ENCODE measurements at regions not wholly inside any gene's neighbourhood (a gene's known extent, or its start where the extent isn't known, plus 50 kb on each side); places are given as distances from the start of the nearest gene placed in this dataset.
"Not testable (repeated sequence)": the region's sequence is repeated elsewhere in the genome, so short reads cannot be mapped to it uniquely, and the experiment has no call there.

DNA sequence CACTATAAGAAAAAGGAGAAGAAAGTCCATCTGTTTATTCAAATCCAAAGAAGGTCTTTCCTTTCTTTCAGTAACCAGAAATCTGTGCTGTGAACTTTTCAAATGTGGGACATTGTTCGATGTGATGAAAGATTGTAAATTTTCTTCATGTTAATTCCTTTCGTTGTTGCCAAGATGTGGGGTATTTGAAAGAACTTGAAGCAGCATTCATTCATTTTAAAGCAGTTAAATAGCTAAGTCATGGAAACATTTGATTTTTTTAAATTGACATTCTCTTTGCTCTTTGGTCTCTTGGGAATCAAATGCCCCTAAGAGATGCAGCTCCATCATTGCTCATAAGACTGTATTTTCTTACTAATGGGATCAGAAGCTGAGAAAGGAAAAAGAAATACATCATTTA is 93.7 kb upstream of the EHBP1 start:
- FAIRE-seq (peak; percentile 53), DNase-seq (ENCODE audit: insufficient read length, low spot score) (no peak)
- TF ChIP-seq POLR2A (IDR thresholded peaks at IDR 0.05; ENCODE audit: low read depth, low read length) = no peak

DNA sequence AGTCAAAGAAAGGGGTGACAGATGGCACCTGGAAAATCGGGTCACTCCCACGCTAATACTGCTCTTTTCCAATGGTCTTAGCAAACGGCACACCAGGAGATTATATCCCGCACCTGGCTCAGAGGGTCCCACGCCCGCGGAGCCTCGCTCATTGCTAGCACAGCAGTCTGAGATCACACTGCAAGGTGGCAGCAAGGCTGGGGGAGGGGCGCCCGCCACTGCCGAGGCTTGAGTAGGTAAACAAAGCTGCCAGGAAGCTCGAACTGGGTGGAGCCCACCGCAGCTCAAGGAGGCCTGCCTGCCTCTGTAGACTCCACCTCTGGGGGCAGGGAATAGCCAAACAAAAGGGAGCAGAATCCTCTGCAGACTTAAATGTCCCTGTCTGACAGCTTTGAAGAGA is 99.5 kb upstream of the TMEM17 start:
- FAIRE-seq; DNase-seq (ENCODE audit: insufficient read length, low spot score): not testable (repeated sequence)

DNA sequence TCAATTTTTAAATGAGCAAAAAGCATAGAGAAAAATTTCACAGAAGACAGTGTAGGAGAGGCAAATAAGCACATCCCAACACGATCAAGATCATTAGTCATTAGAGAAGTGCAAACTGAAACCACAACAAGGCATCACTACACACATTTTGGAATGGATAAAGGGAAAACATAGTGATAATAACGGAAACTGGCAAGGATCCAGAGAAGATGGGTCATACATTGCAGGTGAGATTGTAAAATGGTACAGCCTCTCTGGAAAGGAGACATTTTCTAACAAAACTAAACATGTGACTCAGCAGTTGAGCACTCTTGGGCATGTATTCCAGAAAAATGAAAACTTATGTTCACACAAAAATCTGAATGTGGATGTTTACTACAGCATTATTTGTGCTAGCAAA is 98.3 kb upstream of the TMEM17 start:
- FAIRE-seq = peak; percentile 79
- no peak for TF ChIP-seq POLR2A (IDR thresholded peaks at IDR 0.05; ENCODE audit: low read depth, low read length)
- no peak for DNase-seq (ENCODE audit: insufficient read length, low spot score)

DNA sequence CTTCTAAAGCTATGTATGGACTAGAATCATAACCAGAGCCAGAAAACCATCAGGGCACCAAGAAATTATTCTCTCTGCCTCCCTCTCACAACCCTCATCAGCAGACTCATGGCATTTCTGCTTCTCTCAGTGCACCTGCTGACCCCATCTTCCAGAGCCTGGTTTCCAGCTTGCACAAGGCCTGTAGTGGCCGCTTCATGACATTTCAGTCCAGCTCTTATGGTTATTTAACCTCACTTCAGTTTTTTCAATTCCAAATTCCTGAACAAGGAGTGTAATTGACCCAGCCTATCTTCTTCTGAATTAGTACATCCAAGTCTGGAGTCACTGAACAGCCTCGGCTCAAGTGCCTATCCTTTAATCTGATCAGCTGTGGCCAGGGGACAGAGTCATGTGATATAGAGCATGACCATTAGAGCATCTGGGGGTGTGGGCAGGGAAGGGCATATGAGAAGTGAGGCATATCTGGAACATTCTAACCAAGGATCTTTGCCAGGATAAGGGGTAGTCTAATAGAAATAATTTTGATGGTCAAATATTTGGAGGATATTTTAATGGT is 97.2 kb upstream of the TMEM17 start:
- TF ChIP-seq POLR2A (IDR thresholded peaks at IDR 0.05; ENCODE audit: low read depth, low read length) = no peak
- DNase-seq (ENCODE audit: insufficient read length, low spot score) (no peak), FAIRE-seq (peak; percentile 43)

DNA sequence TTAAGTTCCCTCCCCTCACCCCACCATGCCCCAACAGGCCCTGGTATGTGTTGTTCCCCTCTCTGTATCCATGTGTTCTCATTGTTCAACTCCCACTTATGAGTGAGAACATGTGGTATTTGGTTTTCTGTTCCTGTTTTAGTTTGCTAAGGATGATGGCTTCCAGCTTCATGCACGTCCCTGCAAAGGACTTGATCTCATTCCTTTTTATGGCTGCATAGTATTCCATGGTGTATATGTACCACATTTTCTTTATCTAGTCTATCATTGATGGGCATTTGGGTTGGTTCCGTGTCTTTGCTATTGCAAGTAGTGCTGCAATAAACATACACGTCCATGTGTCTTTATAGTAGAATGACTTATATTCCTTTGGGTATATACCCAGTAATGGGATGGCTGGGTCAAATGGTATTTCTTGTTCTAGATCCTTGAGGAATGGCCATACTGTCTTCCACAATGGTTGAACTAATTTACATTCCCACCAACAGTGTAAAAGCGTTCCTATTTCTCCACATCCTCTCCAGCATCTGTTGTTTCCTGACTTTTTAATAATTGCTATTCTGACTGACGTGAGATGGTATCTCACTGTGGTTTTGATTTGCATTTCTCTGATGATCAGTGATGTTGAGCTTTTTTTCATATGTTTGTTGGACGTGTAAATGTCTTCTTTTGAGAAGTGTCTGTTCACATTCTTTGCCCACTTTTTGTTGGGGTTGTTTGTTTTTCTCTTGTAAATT is 93.8 kb upstream of the TMEM17 start:
- FAIRE-seq = not testable (repeated sequence)

DNA sequence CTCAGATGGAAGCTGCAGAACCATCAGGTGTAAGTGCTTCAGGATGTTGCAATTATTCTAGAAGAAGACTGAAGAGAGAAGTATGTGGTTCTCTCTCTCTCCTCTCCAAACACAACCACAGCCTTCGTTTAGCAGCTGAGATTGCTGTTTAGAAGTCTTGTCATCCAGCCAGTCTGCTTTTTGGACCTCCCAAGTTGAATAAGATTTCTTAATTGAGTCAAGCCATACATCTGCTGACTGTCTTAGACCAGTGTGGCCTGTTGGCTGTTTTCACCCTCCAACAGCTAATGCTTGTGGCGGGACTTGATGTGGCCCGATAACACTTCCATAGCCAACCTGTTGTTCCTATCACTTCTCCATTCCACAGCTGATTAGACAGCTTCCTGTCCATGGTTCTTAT is 91.3 kb upstream of the TMEM17 start:
- TF ChIP-seq POLR2A (IDR thresholded peaks at IDR 0.05; ENCODE audit: low read depth, low read length) = no peak
- no peak for DNase-seq (ENCODE audit: insufficient read length, low spot score)
- peak; percentile 20 for FAIRE-seq

More for the DNA sequence above, 93.8 kb upstream of the TMEM17 start:
- not testable (repeated sequence) for DNase-seq (ENCODE audit: insufficient read length, low spot score)

DNA sequence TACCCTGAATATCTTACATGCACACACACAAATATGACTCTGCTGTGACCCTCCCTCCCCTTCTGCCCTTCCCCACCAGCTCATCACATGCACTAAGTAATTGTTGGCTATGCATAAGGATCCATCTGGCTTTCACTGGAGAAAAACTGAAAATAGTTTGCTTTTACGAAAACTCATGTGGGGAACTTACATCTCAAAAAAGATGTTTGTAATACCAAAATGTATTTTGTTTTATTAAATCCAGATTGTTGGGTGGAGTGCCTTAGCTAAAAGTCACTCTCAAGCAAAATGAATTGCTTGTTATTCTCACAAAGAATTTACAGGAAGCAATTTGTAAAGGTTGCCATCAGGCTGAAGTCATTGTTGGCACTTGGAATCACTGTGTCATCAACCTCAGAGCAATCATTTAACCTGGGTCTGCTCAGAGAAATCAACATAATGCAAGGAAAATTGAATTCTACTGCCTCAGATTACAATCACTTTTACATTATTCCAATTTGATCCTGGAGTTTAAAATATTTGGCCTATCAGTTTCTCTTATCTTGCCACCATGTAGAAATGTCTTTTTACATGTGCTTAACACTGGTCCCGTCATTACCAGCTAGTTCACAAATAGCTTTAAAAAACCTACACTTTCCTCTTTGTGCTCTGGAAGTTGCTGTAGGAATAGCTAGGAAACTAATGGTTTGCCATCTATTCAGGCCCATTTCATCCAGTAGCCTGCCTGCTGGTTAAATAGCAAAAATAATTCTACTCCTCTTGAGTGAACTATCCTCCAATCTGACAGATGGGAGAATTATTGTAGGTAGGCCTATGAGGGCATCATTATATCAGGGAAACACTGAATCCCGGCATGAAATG is 90.3 kb upstream of the TMEM17 start:
- no peak for TF ChIP-seq POLR2A (IDR thresholded peaks at IDR 0.05; ENCODE audit: low read depth, low read length)
- FAIRE-seq (peak; percentile 98), DNase-seq (ENCODE audit: insufficient read length, low spot score) (peak; percentile 22)

DNA sequence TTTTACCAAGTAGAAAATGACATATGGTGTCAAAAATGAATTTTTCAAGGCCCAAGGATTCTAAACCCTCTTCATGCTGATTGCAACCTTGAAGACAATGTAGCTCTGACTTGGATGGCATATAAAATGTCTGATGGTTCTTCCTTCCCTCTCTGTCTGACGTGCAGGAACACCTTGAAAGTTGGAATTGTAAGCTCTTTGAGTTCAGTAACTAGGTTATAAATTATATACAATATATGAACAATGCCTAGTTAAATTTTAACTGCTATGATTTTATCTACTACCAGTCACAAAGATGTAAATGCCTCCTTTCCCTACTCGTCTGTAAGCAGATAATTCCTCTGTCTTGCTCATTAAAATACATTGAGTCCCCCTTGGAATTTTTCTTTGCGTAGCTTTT is 89.5 kb upstream of the TMEM17 start:
- no peak for TF ChIP-seq POLR2A (IDR thresholded peaks at IDR 0.05; ENCODE audit: low read depth, low read length)
- FAIRE-seq = no peak
- no peak for DNase-seq (ENCODE audit: insufficient read length, low spot score)

DNA sequence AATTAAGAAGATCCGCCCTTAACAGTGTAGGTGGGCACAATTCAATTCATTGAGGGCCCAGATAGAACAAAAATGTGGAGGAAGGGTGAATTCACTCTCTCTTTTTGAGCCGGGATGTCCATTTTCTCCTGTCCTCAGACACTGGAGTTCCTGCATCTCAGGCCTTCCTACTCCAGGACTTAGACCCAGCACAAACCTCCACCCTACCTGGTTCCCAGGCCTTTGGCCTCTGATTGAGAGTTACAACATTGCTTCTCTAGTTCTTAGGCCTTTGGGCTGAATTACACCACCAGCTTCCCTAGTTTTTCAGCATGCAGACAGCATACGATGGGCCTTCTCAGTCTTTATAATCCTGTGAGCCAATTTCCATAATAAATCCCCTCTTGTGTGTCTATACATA is 87.8 kb upstream of the TMEM17 start:
- no peak for TF ChIP-seq POLR2A (IDR thresholded peaks at IDR 0.05; ENCODE audit: low read depth, low read length)
- no peak for FAIRE-seq
- DNase-seq (ENCODE audit: insufficient read length, low spot score) = no peak

DNA sequence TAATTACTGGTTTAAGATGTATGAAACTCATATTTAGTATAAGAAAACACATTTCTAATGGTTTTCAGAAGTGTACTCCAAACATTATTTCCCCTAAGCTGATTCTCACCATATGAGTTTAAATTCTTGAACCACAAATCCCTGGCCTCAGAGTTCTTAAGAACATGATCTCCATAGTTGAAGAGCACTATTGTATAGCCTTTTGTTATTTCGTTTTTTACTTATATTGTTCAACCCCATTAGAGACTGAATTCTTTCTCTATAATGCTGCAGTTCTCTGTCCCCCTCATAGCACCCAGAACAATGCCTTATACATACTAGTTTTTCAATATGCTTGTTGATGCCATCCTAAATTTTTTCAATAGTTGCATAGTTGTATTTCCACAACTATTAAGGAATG is 85.5 kb upstream of the TMEM17 start:
- no peak for TF ChIP-seq POLR2A (IDR thresholded peaks at IDR 0.05; ENCODE audit: low read depth, low read length)
- FAIRE-seq (no peak), DNase-seq (ENCODE audit: insufficient read length, low spot score) (no peak)

DNA sequence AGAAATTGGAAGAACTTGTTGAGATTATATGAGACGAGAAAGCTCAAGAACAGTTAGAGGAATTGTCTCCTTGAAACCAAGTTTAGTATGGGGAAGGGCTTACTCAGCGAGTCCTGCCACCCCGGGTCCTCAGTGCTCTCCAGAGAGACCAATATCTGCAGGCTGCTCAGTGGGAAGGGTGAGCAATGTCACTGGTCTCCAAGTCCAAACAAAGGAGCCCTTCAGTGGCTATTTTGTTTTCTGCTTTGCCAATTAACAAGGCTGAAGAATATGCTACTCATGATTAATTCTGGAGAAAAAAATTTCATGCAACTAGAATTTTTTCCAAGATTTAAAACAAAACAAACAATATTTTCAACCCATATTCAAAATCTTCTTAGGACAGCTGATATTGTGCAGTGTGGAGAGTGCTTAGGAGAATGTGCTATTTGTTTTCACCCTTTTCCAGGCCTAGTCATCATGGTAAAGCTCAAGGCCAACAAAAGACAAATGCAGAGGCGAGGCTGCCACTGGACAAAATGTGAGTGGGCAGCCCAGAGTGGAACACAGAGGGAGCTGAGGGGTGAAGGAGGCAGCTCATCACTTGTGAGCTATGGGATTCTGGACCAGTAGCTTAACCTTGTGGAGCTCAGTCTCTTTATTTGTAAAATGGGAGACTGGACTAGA is 83.8 kb upstream of the TMEM17 start:
- FAIRE-seq (no peak), DNase-seq (ENCODE audit: insufficient read length, low spot score) (no peak)
- no peak for TF ChIP-seq POLR2A (IDR thresholded peaks at IDR 0.05; ENCODE audit: low read depth, low read length)

DNA sequence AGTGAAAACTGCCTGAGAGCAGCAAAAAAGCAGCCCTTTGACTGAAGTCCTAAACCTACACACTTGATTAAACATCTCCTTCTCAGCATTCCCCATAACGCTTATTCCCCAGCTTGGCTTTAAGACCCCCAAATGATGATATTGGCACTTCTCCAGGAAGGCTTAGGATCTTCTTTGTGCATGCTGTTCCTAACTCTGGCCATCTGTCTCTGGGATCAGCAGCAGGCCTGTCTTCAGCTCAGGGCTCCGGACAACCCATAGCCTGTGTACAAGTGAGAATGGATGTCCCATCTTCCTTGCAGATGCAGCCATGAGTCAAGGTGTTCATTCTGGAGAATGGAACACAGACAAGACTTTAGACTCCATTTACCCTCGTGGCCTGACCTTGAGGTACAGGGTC is 81.6 kb upstream of the TMEM17 start:
- FAIRE-seq (no peak), DNase-seq (ENCODE audit: insufficient read length, low spot score) (no peak)
- no peak for TF ChIP-seq POLR2A (IDR thresholded peaks at IDR 0.05; ENCODE audit: low read depth, low read length)

DNA sequence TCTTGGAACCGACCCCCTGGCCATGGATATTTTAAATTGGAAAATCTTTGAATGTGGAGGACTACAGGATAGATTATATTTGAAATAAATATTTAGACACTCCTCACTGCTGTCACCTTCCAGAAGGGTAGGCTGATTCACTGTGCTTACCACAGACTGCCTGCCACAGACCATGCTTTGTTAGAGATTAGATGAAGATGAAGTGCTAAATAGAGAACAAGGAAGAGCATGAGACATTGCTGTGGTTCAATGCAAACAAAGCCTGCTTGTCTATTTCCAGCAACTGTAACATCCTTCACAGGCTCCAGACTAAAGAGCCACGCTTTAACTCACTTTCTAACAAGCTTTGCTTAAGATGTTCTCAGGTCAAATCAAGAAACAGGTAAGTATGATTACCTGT is 81.0 kb upstream of the TMEM17 start:
- FAIRE-seq = no peak
- TF ChIP-seq POLR2A (IDR thresholded peaks at IDR 0.05; ENCODE audit: low read depth, low read length) = no peak
- no peak for DNase-seq (ENCODE audit: insufficient read length, low spot score)

Data from H54 (cell line).